Activated gamma-delta T cell treated with Interleukin-2 at 50 U/mL for 16 hours (primary cell): ENCODE measurements at regions not wholly inside any gene's neighbourhood (a gene's known extent, or its start where the extent isn't known, plus 50 kb on each side); places are given as distances from the start of the nearest gene placed in this dataset.
A peak's percentile ranks its signal among the peaks of the same experiment; 100 is the strongest.
"Not testable (repeated sequence)": the region's sequence is repeated elsewhere in the genome, so short reads cannot be mapped to it uniquely, and the experiment has no call there.

ENCODE experiments used
- DNase-seq: peaks from one replicate; pipeline ENCODE4 v3.0.0-alpha.2; 2020

DNA sequence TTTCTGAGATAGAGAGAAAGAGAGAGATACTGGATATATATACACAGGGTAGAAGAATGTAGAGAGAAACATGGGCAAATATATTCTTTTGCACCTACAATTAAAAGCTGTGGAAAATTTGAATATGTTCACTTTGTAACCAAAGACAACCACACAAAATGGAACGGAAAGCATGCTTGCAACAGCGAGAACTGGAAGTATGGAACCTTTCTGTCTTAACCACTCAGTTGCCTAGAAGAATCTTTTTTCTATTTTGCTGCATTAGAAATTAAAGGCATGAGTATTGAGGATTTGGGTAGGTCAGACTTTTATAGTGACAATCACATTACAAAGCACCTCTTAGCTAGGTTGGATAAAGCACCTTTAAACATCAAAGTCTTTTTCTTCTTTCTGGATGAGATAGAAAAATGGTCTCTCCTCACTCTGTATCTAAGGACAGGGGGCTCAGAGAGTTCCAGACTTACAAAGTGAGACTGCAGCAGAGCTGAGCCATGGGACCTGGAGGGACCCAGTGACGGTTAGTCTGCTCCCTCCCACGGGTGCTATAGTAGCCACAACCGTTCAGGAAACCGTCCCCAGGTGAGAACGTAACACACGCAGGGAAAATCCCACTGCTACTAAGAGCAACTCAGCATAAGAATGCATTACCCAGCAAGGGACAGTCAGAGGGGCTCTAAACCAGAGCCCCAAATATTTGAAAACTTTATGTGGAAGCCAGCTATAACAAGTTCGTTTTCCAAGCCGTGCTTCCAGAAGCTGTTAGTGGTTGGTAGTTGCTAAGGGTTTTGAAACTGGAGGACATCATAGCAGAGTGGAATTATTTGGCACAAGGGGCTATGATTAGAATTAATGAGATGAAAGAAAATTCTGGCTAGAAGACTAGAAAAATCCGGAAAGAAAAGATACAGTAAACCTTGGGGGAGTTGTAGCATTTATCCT is 97.1 kb downstream of the DAD1 start:
- peak; percentile 59 for DNase-seq

DNA sequence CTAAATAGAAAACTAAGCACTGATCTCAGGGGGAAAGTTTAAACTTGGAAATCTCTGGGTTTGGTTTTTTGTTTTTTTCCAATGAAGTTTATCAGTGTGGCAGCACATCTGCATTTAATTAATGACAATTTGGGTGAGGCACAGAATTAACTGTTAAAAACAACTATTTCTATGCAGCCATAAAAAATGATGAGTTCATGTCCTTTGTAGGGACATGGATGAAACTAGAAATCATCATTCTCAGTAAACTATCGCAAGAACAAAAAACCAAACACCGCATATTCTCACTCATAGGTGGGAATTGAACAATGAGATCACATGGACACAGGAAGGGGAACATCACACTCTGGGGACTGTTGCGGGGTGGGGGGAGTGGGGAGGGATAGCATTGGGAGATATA is 98.0 kb downstream of the DAD1 start:
- DNase-seq, result not testable (repeated sequence)

DNA sequence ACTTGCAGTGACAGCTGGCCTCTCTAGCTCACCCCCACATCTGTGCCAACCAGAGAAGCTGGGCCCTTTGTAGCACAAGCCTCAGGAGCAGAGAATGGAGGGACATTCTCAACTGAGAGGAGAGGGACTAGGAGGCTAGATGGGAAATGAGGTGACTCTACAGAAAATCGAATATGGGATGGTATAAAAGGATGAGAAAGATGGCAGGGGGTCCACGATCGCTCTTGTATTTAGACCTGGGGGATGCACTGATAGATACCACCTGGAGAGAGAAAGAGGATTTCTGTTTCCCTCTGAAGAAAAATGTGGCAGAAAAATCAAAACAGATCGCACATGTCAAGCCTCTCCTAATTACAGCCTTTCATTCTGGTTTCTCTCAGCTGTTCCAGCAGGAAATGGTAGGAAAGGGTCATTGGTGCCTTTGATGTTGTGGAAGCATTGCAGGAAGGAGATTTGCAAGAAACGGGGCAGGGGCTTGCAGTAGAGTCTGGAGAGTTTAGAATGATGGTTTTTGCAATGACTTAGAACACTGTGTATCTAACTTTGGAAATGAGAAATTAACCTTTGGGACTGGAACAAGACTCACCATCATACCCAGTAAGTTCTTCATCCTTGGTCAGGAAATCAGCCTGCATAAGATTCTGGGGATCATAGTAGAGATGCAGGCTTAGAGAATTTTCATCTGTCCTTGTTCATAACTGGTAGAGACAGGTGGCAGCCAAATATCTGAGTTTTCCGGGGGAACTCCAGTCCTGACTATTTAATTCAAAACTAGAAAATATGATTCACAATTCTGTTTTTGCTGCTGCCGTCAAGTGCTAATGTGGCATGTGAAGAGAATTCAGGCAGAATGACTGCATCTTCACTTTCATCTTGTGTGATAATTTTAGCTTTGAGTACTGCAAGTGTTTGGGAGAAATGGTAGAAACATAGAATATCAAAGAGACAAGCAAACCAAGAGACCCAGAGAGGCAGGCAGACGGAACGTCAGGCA is 98.8 kb downstream of the DAD1 start:
- DNase-seq, result no peak

DNA sequence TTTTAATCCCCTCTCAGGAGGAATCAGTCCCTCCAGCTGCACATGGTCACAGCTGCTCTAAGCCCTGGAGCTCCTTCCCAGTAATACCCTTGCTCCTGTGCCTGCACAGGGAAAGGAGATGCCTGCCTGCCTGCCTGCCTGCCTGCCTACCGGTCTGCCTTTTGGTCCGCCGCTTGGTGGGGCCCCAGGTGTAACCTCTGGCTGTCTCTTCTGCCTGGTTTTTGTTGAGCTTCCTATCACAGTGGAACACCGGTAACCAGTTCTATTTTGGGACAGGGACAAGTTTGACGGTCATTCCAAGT is 99.8 kb downstream of the DAD1 start:
- DNase-seq, result no peak

DNA sequence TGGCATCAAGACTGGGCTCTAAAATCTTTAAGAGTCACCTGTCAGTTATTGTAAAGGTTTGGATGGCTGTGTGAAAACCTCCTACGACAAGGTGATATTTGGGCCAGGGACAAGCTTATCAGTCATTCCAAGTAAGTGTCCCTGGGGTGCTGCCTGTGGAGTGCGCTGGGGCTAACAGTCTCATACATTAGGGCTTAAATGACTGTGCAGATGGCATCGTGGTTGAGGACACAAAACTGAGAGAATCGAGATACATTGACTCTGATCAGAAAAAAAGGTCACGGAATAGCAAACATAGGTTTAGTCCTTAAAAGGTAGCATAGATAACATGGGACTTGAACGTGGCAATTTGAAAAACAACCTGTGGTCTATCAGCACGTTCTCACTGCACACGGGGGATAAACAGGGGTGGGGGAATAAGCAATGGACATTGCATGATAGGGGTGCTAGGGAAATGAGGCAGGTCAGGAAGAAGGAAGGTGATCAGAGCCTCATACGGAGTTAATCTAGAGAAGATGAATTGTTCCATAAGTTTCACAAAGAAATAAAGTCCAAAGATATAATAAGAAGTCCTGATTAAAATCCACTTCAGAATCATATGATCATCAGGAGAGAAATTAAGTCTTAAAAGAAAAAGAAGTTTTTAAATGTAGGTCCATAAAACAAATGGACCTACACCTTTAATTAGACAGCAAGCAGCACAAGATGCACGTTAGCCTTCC is 100.3 kb downstream of the DAD1 start:
- no peak for DNase-seq

DNA sequence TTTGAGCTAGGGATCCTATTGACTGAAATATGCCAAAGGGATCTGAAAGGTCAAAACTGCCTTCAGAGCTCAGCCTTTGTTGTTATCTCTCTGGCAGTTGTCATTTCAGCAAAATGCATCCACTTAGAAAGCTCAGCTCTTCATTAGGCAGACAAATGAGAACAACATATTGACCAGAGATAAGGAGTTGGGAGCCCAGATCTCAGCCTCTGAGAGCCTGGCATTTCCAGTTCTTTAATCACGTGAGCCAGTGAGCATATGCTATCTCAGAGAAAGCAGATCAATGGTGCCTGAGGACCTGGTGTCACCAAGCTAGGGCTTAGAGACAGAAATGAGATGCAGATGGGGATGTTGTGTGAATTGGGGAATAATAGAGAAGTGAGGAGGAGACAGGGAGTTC is 101.1 kb downstream of the DAD1 start:
- no peak for DNase-seq

DNA sequence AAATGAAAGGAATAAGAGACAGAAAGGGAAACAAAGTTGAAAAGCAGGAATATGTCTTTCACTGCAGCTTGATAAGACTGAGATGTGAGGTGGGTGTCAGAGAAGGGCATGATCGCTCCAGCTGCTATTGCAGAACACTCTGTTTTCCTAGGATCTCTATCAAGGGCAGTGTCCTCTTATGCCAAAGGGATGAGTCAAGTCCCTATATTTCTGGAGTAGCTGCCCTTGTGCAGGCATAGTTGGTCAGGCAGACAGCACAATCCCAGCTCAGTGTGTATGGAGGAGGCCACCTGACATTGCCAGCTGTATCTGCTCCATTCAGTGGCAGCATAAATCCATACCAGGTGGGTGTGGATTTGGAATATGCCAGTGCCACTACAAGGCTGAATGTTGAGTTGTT is 101.6 kb downstream of the DAD1 start:
- no peak for DNase-seq

DNA sequence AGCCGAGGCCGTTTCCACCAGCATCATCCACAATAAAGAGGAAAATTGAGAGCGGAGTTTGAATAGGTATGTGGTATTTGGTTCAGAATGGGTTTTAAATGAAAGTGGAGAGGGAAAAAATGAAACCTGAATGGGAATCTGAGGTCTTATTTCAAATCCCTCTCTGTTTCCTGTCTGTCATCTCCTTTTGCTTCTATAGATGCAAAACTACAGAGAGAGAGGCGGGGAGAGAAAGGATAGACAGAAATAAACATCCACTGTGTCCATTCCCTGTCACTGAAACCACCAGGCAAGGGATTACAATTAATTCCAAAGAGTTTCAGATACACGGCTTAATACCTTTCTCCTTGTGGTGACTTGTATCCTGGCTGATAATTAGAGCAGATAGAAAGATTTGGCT is 102.3 kb downstream of the DAD1 start:
- no peak for DNase-seq

DNA sequence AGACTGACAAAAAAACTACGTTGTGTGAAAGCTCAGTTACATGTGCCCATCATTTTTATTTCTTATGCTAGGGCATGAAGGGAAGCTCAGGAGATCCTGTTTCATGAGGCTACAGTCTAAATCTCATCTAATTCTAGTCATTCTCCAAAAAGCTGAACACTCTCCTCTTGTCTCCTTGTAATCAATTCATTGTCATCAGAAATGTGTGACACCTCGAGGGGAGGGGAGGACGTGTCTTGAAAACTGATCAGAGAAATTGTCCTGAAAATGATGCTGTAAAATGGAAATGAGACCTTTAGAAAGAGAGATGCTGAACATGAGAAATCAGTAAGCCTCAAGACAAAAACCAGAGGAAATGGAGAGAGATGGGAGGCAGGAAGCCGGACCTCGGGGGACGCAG is 103.4 kb downstream of the DAD1 start:
- DNase-seq, result no peak

DNA sequence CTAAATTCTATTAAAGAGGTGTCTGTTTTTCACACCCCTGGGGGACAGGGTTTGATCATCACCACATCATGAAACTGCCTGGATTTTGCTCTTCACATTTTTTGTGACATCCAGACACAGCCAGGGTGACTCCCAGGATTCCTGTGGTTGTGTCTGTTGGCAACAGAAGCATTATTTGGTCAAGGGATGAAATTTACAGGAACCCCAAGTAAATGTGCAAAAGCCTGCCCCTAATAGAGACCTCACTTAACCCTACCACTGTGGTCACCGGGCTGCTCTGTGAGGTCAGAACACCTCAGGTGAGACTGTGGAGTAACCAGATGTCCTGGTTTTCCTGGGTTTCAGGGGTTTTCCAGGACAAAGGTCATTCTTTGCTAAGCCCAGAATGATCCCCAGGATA is 103.8 kb downstream of the DAD1 start:
- no peak for DNase-seq

DNA sequence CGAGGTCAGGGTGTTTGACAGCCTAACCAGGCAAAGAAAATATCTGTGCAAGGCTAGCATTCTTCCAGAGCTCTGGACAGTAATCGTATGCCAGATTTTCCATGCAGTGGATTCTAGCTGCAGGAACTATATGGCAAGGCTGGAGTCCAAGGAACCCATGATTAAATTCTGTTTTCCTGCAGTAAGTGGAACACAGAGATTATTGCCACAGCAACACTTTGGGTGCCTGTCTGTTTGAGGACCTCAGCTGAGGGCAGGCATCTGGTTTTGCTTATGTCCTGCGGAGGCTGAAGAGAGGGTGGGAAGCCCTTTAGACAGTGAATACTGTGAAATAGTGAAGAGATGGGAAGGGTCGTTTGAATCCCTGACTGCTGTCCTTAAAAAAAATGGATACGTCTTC is 104.4 kb downstream of the DAD1 start:
- DNase-seq, result no peak

DNA sequence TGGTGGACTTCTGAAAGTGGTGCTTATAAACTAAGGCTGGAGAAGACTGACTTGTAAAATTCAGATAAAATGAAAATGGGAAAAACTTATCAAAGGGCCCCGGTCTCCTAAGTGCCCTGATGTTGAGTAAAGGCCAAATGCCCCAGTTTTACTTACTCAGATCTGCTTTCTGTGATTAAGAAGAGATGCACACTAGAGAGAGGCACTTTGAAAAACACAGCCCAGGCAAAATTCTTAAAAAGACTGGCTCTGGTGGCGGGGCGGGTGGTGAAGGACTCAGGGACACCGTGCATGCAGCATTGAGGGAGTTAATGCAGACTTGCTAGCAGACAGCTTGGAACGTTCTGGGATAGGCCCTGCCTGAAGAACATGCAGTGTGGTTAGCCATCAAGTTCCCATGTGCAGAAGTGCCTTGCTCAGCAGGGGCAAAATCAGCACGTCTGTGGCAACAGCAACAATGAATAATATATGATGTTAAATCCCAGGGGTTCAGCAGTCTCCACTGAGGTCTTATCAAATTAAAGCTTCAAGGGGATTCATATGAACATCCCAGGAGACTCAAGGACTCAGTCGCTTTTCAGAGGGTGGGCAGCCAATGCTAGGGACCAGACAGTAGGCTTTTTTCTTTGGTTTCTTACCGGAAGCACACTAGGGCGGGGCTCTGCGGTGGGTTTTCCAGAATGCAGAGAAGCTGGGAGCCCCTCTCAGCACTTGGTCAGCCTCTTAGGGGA is 105.0 kb downstream of the DAD1 start:
- DNase-seq, result no peak

DNA sequence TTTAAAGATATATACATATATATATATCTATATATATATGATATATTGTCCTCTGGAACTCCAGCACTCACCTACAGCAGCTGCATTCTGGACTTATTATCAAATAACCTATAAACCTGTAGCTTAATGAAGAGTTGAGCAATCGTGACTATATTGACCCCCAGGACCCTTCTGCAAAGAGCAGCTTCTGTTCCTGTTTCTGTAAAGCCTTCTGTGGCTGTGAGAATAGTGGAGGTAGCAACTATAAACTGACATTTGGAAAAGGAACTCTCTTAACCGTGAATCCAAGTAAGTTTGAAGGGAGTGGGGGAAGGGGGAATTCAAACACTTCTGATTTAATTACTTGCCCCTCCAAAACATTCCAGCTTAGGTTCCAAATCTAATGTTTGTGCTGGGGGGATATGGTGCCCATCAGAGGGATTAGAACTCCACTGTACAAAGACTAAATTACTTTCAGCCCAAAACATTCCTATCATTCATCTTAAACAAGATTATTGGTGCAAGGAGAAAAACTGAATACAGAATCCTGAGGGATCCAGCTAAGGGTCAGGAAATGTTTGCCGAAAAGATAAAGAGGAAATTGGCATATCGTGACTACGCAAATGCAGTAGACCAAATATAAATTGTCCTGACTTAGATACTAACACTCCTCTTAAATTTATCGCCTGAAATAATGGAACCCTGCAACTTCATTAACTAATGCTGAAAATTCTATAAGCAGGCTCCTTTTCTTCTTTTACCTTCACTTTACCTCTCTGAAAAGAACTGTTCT is 106.1 kb downstream of the DAD1 start:
- no peak for DNase-seq

DNA sequence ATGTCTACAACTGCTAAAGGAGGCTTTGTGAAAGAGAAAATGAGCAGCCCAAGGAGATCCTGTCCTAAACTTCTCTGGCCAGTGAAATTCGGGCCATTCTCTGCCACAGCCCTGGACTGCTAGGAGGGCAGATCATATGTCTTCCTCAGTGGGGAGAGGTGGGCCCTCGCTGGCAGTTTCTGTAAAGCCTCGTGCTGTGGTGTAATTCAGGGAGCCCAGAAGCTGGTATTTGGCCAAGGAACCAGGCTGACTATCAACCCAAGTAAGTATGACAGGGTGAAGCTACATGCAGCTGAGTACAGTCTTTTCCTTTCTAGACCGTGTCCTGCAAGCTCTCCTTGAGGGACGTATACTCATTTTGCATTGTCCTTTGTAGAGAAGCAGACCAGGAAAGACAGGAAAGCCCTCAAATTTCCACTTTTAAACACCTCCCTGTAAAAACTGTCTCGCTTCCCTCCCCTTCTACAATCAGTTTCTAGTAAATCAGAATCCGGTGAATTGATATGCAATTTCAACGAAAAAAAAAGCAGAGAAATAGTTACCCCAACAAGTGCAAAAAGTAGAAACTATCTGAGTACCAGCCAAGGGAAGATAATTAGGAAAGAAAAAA is 106.8 kb downstream of the DAD1 start:
- no peak for DNase-seq

DNA sequence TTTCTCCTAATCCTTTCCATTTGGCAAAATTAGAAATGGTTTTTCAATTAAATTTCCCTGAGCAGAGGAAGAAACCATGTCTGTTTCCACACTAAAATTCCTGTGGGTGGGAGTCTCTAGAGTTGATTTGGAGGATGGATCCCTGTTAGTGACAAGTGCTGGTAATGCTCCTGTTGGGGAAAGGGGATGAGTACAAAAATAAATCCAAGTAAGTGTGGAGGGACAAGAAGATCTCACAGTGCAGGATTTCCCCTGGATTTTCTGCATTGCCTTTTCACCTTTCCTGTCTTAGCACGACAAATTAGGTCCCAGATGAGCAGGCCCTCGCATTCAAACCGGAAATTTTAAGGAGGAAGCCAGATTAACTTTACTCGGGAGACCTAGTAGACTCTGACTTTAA is 107.5 kb downstream of the DAD1 start:
- no peak for DNase-seq

DNA sequence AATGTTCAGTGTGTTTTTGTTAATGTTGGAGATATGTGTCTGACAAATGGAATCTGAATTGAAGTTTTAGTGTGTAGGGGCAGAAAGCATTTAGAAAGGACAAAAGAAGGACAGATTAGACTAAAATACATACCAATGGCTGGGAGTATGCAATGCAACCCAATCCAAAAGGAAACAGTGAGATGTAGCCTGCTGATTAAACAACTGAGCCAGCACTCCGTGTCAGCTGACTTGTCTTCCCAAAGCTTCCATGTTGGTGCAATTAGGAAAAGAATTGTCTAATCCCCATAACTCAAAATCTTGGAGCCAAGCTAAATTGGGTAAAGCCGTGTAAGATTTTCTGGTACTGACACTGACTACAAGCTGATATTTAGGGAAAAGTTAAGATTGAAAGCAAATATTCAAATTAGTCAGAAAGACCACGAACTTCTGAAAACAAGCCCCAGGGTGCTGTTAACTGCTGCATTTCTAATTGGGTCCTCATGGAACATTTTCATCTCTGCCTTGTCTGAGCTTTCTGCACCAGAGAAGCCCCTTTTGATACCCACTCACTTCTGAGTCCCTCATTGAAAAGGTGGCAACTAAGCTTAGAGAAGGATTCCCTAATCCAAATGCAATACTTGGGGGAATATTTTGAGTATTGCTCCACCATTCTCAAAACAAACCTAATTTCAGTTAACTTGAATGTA is 109.1 kb downstream of the DAD1 start:
- DNase-seq, result no peak

DNA sequence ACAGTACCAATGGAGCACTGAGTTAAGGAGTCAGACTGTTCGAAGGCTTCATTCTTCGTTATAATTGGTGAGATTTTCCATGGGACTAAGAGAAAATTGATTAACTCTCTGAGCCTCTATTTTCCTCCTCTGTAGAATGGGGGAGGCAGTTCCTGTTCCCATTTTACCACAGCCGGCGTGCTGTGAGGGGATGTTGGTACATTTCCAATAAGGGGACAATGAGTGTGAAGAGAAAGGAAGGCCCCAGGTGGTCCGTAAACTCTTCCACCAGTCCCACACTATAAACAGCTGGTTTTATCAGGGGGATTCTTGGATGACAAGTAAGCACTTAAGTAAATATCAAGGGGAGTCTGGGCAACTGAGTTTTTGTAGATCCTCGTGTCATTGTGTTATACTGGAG is 109.9 kb downstream of the DAD1 start:
- DNase-seq, result no peak

DNA sequence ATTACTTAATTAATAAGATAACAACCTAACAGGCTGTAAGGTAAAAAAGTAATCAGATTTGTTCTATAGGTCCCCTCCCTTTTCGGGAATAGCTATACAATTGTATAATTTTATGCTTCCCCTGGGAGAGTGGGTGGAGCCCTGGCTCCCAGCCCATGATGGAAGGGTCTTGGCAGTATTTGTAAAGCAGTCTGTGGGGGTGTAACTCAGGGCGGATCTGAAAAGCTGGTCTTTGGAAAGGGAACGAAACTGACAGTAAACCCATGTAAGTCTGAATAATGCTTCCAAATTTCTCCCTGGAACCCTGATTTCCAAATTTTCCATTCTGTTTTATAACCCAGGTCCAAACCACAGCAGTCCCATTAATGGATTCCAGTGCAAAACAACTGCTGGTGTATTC is 110.4 kb downstream of the DAD1 start:
- DNase-seq, result no peak

DNA sequence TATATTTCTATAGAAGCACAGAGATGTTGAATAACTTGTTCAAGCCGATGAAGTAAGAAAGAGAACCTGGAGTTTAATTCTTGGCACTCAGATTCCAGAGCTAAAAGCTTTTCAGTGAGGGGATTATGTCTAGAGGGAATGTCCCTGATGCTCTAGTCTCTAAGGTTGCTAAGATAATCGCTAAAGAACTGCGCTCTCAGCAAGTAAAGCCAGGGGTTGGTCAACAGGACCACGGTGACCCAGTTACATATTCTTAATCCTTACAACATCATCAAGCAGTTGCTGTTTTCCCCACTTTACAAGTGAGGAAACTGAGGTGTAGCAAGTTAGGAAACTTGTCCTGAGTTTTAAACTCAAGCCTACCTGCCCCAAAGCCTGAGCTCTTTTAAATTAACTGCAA is 110.8 kb downstream of the DAD1 start:
- DNase-seq, result no peak

DNA sequence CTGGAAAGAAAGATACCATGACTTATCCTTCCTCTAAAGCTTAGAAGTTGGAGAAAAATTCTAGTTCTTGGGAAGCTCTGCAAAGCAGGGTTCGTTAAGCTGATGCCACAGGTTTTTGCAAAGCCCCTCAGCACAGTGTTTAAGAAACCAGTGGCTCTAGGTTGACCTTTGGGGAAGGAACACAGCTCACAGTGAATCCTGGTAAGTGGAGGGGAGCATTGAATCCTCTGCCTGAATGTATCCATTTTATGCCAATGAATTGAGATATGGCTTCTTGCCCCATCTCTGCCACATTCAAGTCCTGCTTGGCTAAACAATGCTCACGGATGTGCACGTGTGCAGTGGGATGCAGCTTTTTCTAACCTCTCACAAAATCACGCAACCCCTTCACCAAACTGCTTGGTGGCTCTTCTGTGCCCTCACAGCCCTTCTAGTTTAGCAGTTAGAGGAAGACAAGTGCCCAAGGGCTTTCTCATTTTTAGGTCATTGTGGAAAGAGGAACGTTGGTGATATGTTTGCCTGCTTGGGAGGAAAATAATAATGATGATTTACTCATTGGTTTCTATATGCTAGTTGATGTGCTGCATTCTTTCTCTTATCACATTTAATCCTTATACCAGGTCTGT is 111.3 kb downstream of the DAD1 start:
- DNase-seq, result no peak
